ENCODE measurements at regions not wholly inside any gene's neighbourhood (a gene's known extent, or its start where the extent isn't known, plus 50 kb on each side); places are given as distances from the start of the nearest gene placed in this dataset.
"Not testable (repeated sequence)": the region's sequence is repeated elsewhere in the genome, so short reads cannot be mapped to it uniquely, and the experiment has no call there.

DNA sequence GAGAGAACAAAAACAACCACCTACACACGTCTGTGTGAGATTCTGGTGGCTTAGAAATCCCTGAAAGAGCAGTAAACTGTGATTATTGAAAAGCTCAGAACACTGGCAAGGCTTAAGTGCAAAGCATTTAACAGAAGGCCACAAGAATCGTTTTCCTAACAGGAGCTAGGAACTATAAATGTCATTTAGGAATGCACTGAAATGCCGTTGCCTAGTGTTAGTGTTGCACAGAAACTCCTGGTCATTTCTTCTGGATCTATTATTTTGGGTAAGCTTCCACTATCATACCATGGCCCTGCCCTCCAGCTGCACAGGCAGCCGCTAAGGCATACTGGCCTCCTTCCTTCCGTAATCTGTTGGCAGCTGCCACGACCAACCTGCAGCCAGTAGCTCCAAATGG is 923.2 kb downstream of the NLGN4X start:
- in situ Hi-C loops (cut with HindIII; ENCODE audit: low pct_ligation_motif_present, low sequenced_read_pairs): no loop called here
- TF ChIP-seq, protein P1, sequence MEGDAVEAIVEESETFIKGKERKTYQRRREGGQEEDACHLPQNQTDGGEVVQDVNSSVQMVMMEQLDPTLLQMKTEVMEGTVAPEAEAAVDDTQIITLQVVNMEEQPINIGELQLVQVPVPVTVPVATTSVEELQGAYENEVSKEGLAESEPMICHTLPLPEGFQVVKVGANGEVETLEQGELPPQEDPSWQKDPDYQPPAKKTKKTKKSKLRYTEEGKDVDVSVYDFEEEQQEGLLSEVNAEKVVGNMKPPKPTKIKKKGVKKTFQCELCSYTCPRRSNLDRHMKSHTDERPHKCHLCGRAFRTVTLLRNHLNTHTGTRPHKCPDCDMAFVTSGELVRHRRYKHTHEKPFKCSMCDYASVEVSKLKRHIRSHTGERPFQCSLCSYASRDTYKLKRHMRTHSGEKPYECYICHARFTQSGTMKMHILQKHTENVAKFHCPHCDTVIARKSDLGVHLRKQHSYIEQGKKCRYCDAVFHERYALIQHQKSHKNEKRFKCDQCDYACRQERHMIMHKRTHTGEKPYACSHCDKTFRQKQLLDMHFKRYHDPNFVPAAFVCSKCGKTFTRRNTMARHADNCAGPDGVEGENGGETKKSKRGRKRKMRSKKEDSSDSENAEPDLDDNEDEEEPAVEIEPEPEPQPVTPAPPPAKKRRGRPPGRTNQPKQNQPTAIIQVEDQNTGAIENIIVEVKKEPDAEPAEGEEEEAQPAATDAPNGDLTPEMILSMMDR (IDR thresholded peaks at IDR 0.05; ENCODE audit: low read depth, low read length, missing control alignments): no peak
- Histone ChIP-seq H3K27me3 (replicated peaks) (no peaks in the 10 kb centered on the region), H3K4me3 (ENCODE audit: low read depth, low read length) (no peak overlapping the region), H3K36me3 (replicated peaks) (no peaks in the 10 kb centered on the region), H3K27ac (no peak overlapping the region)
- no peak for DNase-seq

DNA sequence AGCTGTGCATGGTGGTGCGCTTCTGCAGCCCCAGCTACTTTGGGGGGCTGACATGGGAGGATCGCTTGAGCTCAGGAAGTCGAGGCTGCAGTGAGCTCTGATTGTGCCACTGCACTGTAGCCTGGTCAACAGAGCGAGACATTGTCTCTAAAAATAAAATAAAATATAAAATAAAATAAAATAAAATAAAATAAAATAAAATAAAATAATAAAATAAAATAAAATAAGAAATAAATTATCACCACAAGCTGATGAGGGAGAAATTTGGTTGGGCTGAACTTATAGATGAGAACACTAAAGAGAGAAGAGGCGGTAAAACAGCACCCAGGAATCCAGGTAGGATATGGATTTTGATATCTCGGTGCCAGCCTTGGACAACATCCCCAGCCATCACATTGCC is 933.7 kb downstream of the NLGN4X start:
- in situ Hi-C loops (cut with HindIII; ENCODE audit: low pct_ligation_motif_present, low sequenced_read_pairs): no loop called here
- H3K36me3 ChIP-seq (replicated peaks): no peaks in the 10 kb centered on the region
- no peak for DNase-seq
- no peak overlapping the region for H3K27ac ChIP-seq
- TF ChIP-seq, protein P1 (IDR thresholded peaks at IDR 0.05; ENCODE audit: low read depth, low read length, missing control alignments): no peak
- no peak overlapping the region for H3K4me3 ChIP-seq (ENCODE audit: low read depth, low read length)
- H3K27me3 ChIP-seq (replicated peaks): no peaks in the 10 kb centered on the region

DNA sequence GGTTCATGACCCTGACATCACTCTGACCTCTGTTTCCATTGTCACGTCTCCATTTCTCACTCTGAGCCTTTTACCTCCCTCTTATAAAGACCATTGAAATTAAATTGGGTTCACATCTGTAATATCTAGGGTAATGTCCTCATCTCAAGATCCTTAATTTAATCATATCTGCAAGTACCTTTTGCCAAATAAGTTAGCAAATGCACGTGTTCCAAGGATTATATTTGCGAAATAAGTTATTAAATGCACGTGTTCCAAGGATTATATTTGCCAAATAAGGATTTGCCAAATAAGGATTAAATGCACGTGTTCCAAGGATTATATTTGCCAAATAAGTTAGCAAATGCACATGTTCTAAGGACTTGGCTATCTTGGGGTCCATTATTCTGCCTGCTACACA is 938.0 kb downstream of the NLGN4X start:
- Histone ChIP-seq H3K36me3 (replicated peaks) (no peaks in the 10 kb centered on the region), H3K27me3 (replicated peaks) (no peaks in the 10 kb centered on the region), H3K4me3 (ENCODE audit: low read depth, low read length) (no peak overlapping the region), H3K27ac (no peak overlapping the region)
- DNase-seq: no peak
- TF ChIP-seq, protein P1 (IDR thresholded peaks at IDR 0.05; ENCODE audit: low read depth, low read length, missing control alignments): no peak
- in situ Hi-C loops (cut with HindIII; ENCODE audit: low pct_ligation_motif_present, low sequenced_read_pairs): no loop called here

DNA sequence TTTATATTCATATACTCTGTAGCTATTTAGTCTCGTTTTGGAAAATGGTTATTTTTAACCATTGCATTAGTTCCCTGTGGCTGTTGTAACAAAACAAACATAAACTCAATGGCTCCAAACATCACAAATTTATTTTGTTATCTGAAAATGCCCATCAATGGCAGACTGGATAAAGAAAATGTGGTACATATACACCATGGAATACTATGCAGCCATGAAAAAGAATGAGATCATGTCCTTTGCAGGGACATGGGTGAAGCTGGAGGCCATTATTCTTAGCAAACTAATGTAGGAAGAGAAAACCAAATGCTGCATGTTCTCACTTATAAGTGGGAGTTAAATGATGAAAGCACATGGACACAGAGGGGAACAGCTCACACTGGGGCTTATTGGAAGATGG is 938.7 kb downstream of the NLGN4X start:
- DNase-seq; in situ Hi-C loops (cut with HindIII; ENCODE audit: low pct_ligation_motif_present, low sequenced_read_pairs); H3K4me3 ChIP-seq (ENCODE audit: low read depth, low read length); H3K36me3 ChIP-seq (replicated peaks); H3K27me3 ChIP-seq (replicated peaks); H3K27ac ChIP-seq: not testable (repeated sequence)

DNA sequence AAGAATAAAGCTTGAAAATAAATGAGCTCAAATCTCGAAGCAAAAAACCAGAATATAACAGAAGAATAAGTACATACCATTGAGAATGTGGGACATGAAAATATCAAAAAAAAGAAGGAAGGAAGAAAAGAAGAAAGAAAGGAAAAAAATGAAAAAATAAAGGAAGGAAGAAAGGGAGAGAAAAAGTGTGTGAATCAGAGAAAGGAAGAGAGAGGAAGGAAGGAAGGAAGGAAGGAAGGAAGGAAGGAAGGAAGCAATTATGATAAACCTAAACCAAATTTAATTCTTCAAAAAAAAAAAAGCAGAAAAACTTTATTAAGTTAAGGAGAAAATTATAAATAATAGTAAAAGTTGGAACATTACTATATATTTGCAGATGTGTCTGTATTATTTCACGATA is 949.8 kb downstream of the NLGN4X start:
- Histone ChIP-seq H3K36me3 (replicated peaks) (no peaks in the 10 kb centered on the region), H3K4me3 (ENCODE audit: low read depth, low read length) (no peak overlapping the region), H3K27ac (no peak overlapping the region), H3K27me3 (replicated peaks) (no peaks in the 10 kb centered on the region)
- in situ Hi-C loops (cut with HindIII; ENCODE audit: low pct_ligation_motif_present, low sequenced_read_pairs): no loop called here
- TF ChIP-seq, protein P1 (IDR thresholded peaks at IDR 0.05; ENCODE audit: low read depth, low read length, missing control alignments): no peak
- DNase-seq: no peak

DNA sequence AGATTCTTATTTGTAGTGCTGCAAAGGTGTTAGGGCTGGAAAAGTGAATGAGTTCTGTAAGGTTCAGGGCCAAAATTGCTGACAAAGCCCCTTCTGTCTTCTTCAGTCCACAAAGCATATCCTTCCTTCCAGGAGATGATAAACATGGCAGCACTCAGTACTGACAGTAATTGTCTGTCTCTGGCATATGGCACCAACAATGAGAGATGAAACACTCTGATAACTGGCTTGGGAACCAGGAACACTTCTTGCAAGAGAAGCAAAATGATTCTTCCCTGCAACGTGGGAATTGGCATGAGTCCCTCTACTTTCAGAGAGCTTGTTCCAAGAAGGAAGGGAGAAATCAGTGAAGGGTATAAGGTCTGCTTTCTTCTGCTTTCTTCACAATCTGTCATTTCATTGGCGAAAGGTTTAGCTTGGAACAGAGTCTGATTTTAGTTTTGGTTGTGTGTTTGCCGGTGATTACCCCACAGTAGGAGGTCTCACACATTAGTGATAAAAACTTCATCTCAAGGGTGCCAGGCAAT is 963.3 kb downstream of the NLGN4X start:
- in situ Hi-C loops (cut with HindIII; ENCODE audit: low pct_ligation_motif_present, low sequenced_read_pairs): no loop called here
- H3K4me3 ChIP-seq (ENCODE audit: low read depth, low read length): no peak overlapping the region
- TF ChIP-seq, protein P1 (IDR thresholded peaks at IDR 0.05; ENCODE audit: low read depth, low read length, missing control alignments): no peak
- DNase-seq: no peak
- no peaks in the 10 kb centered on the region for H3K27me3 ChIP-seq (replicated peaks)
- no peaks in the 10 kb centered on the region for H3K36me3 ChIP-seq (replicated peaks)
- no peak overlapping the region for H3K27ac ChIP-seq

All from brain microvascular endothelial cell (primary cell).